Epithelial cell of esophagus (primary cell): ENCODE measurements at regions not wholly inside any gene's neighbourhood (a gene's known extent, or its start where the extent isn't known, plus 50 kb on each side); places are given as distances from the start of the nearest gene placed in this dataset.
A peak's percentile ranks its signal among the peaks of the same experiment; 100 is the strongest.

Experiments used
- DNase-seq: peaks from one replicate; pipeline ENCODE4 v3.0.0; 2010; ENCODE audit warnings: low read depth
- H3K4me3 ChIP-seq: 2 replicates; pipeline ENCODE4 v1.5.1; 2011; ENCODE audit warnings: mild to moderate bottlenecking, low read length, control low read depth
- TF ChIP-seq, protein P1 (sequence below): IDR thresholded peaks from 2 replicates; pipeline ENCODE4 v1.5.1; 2011; ENCODE audit warnings: low read depth, mild to moderate bottlenecking, low read length, control low read depth, inconsistent platforms; ENCODE audit not compliant: insufficient read depth; ENCODE audit errors: missing control alignments

GRCh38 chr18:79617511-79618500 is 61.8 kb upstream of the CTDP1 start:
- DNase-seq = no peak
- no peak overlapping the region for H3K4me3 ChIP-seq
- TF ChIP-seq, protein P1, sequence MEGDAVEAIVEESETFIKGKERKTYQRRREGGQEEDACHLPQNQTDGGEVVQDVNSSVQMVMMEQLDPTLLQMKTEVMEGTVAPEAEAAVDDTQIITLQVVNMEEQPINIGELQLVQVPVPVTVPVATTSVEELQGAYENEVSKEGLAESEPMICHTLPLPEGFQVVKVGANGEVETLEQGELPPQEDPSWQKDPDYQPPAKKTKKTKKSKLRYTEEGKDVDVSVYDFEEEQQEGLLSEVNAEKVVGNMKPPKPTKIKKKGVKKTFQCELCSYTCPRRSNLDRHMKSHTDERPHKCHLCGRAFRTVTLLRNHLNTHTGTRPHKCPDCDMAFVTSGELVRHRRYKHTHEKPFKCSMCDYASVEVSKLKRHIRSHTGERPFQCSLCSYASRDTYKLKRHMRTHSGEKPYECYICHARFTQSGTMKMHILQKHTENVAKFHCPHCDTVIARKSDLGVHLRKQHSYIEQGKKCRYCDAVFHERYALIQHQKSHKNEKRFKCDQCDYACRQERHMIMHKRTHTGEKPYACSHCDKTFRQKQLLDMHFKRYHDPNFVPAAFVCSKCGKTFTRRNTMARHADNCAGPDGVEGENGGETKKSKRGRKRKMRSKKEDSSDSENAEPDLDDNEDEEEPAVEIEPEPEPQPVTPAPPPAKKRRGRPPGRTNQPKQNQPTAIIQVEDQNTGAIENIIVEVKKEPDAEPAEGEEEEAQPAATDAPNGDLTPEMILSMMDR = no peak

DNA sequence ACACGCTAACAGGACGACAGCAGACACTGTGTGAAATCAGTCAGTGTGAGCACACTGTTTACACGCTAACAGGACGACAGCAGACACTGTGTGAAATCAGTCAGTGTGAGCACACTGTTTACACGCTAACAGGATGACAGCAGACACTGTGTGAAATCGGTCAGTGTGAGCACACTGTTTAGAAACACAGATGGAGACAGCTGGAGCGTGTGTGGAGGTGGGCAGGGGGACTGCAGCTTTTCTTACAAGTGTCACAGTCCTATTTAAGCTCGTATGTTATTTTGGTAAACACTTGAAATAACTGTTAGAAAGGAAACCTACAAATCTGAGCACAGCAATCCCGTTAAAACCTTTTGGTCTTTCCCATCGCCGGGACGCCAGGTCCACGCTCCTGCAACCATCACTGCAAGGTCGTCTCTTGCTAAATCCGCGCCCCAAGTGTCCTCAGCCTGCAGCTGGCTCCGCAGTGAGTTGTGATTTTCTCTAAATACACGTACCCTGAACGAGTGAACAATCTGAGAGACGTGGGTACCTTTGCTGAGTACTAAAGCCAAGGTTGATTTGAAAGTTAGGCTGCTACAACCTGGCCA is 58.9 kb upstream of the CTDP1 start:
- TF ChIP-seq, protein P1 = no peak
- no peak for DNase-seq
- H3K4me3 ChIP-seq = no peak overlapping the region

- H3K4me3 ChIP-seq = no peak overlapping the region
- no peak for DNase-seq
- TF ChIP-seq, protein P1 = no peak
These were observed 58.1 kb upstream of the CTDP1 start for GRCh38 chr18:79621501-79621900.

DNA sequence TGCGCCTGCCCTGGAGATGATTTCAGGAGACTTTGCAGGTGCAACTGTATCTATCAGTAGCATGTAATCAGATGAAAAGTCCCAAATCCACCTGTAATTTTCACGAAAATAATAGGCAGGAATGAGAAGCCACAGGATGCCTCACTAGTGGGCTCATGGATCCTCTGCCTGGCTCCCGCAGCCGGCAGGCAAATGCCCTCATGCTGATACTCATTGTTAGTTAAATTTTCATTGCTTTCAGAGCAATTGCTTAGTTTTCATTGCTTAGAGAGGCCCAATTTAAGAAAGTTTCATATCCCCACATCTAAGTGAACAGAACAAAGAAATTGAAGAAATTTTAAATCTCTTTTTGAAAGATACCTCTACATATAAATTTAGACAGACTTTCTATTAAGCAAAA is 57.6 kb upstream of the CTDP1 start:
- H3K4me3 ChIP-seq = no peak overlapping the region
- no peak for DNase-seq
- TF ChIP-seq, protein P1 = no peak

GRCh38 chr18:79624356-79625170 is 55.0 kb upstream of the CTDP1 start:
- TF ChIP-seq, protein P1 = no peak
- no peak overlapping the region for H3K4me3 ChIP-seq
- DNase-seq = no peak

- no peak overlapping the region for H3K4me3 ChIP-seq
- TF ChIP-seq, protein P1 = no peak
- peak; percentile 4 for DNase-seq
These were observed 54.2 kb upstream of the CTDP1 start for GRCh38 chr18:79625195-79625923.
